UCSD-AML1 (cell line): ENCODE measurements at regions not wholly inside any gene's neighbourhood (a gene's known extent, or its start where the extent isn't known, plus 50 kb on each side); places are given as distances from the start of the nearest gene placed in this dataset.

Source experiments
- DNase-seq: peaks from one replicate; lab custom pipeline; 2025; ENCODE audit not compliant: unreplicated experiment; lab: John Stamatoyannopoulos, UW

- DNase-seq, result no peak
Measured at GRCh38 chr12:90017316-90017715, 308.7 kb upstream of the ATP2B1 start.

DNA sequence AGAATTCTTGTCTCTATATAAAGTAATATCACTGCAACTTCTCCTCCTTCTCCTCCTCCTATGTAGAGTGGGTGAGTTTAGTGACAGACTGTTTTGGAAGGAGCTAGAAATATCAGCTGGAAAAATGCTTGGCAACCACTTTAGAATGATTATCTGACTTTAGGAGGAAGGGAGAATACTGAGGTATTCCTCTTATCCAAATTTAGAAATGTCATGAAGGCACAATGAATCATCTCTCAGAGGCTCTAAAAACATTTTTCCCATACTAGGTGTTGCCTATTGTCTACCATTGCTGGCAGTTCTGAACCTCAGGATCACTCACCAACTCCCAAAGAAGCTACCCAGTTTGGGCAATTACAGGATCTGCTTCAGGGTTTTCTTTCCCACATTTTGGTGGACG lies 306.6 kb upstream of the ATP2B1 start:
- no peak for DNase-seq

DNA sequence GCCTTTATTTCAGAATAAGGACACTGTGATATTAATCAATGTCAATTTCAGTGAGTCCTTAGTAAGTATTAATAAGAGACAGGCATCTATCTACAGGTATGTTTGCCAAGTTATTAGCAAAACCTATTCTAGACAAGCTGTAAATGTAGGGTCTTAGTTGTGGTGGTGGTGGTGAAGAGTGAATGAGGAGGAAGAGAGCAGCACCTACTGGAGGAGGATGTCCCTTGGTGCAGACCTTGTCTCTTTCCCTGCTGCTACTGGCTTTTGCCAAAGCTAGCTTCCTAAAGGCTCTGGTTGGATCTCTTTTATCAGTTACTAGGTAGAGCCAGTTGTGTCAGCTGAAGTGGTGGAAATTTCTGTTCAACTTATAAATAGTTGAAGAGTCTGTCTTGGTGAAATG lies 304.8 kb upstream of the ATP2B1 start:
- no peak for DNase-seq

GRCh38 chr12:90010089-90010488 lies 301.5 kb upstream of the ATP2B1 start:
- DNase-seq, result no peak

DNA sequence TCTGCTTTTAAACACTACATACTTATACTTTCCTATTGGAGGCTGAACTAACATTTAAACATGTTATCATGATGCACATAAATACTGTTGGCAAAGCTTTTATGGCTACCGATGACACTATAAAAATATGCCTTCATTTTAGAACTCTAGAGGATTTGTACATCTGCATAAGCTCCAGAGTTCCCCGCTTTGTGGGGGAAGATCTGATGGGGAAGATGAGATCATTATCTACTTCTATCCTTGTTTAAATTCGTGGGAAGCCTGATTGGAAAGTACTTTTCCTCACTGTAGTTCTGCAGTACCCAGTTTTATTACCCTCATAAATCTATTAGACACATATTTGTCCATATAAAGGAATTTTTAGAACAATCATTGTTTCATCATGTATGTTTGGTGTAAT lies 299.6 kb upstream of the ATP2B1 start:
- no peak for DNase-seq

DNA sequence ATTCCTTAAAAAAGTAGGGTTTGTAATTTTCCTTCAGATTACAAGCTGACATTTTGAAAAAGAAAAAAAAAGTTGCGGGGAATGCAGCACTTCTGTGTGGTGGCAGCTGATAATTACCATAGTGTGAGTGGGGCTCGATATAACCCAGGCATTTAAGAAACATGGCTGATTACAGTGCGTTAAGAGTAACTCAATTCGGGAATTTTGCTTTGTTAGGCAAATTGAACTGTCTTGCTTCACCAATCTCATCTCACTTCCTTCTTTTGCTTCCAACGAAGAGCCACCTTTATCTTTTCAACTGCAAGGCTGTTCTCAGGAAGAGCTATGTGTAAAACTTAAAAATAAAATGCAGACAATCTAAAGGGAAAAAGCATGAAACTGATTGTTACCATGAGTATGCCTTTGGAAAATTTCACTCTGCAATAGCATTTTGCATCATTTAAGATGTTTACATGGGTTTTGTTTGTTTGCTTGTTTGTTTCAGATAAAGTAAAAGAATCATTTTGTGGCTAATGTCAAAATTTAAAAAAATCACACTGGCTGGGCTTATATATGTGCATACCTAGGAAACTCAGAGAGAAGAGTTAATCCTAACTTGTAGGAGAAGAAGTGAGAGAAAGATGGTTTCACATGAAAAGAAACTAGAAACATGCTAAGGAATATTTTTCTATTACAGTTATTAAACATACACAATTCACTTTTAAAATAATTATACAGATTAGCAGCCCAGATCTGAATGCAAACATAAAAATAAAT lies 295.9 kb upstream of the ATP2B1 start:
- DNase-seq, result no peak

DNA sequence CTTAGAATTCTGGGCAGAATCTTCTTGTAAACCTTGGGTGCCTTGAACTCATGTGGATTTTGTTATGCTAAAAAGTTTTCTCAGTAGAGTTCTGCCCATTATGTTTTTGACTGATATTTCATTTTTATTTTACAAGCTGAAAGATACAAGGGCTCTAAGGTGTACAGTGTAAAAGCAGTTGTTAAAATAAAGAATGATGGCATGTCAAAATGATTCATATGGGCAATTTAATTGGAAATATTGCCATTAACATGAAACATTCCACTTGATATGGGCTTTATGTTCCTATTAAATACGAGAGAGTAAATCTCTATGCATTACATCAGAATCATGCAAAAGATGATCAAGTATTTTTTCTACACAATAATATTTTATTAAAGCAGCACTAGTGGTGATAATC lies 295.1 kb upstream of the ATP2B1 start:
- no peak for DNase-seq

DNA sequence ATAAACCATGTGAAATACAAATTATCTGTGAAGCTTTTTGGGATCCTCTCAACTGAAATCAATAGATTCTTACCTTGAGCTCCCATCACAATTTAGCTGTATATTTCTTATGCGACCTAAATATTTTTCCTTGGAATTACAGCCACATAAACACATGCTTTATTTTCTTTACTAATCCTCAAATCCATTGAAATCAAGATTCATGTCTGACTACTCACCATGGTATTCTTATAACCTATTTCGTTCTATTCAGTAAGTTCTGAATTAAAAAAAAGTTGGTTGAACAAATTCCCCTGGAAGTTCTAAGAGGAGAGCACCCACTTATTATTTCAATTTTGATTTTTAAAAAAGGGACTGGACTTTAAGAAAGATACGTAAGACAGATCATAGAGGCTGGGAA lies 292.1 kb upstream of the ATP2B1 start:
- DNase-seq, result no peak

- no peak for DNase-seq
Measured at GRCh38 chr12:89999699-90000505, 291.3 kb upstream of the ATP2B1 start.

DNA sequence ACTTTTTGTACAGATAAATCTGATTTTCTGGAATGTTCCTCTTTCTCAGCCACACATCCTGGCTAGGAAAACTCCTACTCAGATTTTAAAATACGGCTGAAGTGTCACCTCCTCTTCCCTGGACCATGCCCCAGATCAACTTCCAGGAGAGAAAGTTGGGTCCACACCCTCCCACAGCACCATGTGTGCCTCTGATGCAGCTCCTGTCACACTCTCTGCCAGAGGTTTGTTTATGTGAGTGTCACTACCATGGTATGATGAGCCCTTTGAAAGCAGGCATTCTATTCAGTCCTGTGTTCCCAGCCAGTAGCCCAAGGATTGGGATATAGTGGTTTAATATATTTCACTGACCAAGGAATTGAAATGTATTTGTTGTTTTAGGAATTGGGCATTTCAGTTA lies 287.2 kb upstream of the ATP2B1 start:
- DNase-seq, result no peak

DNA sequence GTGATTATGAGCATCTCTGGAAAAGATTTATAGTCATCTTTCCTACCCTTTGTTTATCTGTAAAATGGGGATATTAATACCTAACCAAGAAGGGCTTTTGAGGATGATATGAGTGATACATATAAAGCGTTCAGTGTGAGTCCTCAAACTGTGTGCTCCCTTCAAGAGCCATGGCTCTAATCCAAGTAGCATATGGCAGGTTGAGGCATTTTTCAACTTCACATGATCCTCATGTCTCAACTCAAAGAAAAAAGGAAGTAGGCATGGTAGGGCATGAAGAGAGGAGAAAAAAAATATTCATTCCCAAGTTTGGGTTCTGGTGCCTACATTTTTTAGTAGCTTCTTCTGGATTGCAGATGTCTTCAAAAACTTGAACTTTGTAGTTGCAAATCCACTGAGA lies 286.3 kb upstream of the ATP2B1 start:
- DNase-seq, result no peak

GRCh38 chr12:89993632-89994031 lies 285.0 kb upstream of the ATP2B1 start:
- no peak for DNase-seq

GRCh38 chr12:89992668-89993451 lies 284.2 kb upstream of the ATP2B1 start:
- no peak for DNase-seq

DNA sequence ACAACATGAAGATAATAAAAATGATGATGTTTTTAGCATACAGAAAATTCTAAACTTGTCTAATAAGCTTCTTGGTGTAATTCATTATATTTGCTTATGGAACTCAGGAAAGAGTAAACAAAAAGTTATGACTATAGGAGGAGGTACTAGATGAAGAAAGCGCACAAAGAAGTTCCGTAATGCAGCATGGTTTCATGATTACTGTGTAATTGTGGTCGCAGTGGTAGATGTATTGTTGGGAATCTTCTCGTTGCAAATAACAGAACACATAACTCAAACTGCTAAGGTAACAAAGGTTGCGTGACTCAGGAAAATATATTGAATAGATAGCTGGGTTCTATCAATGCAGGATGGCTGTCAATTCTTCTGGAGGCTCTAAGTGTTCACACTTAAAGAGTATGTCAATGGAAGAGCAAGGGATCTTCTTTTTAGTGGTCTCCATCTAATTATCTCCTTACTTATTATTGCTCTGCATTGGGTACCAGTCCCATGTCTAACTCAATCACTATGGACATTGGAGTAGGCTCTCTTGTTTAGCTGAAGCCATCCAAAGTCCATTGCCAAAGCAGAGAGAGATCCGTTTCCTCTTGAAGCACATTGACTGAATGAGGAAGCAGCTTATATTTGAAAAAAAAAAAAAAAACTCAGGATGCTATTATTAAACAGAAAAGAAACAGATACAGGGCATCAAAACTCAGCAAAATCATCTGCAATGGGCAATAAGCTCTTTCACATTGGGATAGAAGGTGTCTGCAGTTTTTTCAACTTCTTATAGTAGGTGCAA lies 283.4 kb upstream of the ATP2B1 start:
- DNase-seq, result no peak

DNA sequence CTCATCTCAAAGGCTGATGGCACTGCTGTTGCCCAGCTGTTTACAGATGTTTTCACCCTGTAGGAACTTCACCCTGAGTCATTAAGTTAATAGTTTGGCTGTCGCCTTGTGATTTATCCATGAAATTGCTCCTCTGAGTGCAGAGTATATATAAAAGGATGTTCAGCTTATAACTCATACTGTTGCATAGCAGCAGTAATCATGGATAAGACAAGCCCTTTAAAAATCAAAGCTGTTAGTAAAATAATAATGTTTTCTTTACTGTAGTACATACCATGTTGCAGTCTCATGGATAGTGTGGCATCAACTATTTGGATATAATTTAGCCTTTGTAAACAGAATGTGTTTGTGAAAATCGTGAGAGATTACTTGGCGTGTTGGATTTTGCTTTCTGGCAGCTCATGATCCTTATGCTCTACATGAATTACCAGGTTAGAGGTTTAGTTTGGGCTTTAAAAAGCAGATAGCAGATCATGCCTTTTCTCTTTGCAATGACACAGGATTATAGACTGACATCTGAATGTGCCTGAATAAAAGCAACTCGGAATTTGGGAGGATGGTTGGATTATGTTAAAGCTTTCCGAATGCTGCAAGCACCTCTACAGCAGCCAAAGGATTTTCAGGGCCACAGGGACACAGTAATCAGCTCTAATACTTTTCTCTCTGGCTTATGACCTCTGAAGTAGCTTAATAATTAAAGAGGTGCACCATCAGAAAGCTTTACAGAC lies 279.7 kb upstream of the ATP2B1 start:
- no peak for DNase-seq

DNA sequence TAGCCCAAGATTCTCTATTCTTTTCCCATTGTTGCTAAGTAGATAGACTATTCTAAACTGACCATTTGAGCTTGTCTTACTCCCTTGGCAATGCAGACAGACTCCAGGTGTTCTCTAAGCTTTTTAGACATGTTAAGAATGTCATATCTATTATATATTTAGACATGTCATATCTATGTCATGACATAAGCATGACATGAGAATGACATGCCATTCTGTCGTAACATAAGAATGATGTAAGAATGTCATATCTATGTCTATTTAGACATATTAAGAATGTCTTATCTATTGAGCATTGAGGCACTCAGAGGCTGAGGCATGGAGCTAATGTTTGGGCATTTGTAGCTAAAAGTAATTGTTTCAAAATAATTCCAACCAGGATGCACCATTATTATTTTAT lies 277.3 kb upstream of the ATP2B1 start:
- no peak for DNase-seq

DNA sequence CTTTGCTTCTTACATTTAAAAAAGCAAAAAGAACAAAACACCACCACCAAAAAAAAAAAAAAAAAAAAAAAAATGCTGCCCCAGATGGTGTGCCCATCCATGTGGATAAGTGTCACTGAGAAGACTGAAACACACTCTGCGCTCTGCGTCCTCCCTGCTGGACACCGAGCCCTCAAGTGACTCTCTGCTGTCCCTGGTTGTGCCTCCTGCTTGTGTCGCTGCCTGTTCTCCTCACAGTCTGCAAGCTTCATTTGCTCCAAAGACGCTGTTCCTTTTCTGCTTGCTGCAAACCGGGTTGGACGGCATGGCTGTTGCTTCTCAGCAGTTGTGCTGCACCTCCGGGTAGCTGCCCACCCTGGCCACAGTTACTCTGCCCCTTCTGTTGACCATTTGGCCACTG lies 276.2 kb upstream of the ATP2B1 start:
- no peak for DNase-seq

DNA sequence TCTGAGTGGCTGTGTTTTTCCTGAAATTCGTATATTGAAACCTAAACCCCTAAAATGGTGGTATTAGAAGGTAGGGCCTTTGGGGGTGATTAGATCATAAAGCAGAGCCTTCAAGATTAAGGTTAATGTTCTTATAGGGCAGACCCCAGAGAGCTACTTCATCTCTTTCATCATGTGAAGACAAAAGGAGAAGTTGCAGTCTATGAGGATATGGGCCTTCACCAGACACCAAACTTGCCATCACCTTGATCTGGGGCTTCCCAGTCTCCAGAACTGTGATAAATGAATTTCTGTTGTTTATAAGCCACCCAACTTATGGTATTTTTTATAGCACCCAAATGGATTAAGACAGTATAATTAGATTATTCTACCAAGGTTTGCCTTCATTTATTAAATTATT lies 275.0 kb upstream of the ATP2B1 start:
- no peak for DNase-seq

- DNase-seq, result no peak
Measured at GRCh38 chr12:89980236-89980635, 271.6 kb upstream of the ATP2B1 start.

DNA sequence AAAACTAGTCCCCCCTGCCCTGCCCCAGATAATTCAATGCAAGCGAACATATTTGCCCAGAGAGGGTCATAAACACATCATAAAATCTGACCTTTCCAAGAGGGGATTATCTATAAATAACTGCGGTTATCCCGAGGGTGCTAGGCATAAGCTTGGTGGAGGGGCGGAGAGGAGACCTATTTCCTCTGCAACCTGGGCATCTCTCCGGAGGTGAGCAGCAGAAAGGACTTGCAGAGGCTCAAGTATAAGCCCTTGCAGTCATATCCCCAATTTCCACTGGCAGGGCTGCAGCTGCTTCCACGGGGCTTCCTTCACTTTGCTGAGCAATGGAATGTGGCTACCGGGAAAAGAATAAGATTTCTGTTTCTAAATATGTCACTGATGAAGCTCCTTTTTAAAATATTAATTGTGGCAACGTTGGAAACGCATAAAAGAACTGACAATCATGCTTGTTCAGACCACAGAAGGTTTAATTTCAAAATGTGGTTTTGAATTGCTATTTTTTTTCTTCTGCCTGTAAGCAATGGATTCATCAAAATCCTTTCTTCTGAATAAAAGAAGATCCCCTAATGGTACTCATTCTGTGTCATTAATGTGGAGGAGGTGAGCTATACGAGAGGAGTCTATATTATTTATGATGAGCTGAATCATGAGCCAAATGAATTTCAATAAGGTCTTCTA lies 268.9 kb upstream of the ATP2B1 start:
- no peak for DNase-seq
